ENCODE measurements at regions not wholly inside any gene's neighbourhood (a gene's known extent, or its start where the extent isn't known, plus 50 kb on each side); places are given as distances from the start of the nearest gene placed in this dataset.

- TF ChIP-seq SIN3A (IDR thresholded peaks at IDR 0.05; ENCODE audit: borderline replicate concordance, insufficient read depth, low read length) = no peak
- TF ChIP-seq POLR2AphosphoS5 (IDR thresholded peaks at IDR 0.05; ENCODE audit: low read depth, low read length) = no peak
- TF ChIP-seq REST (IDR thresholded peaks at IDR 0.05; ENCODE audit: insufficient read depth in 1 of 2, low read depth in 2 of 2, low read length in 2 of 2) = no peak
- no peak for TF ChIP-seq TAF1 (IDR thresholded peaks at IDR 0.05; ENCODE audit: borderline replicate concordance, insufficient read depth, low read length)
- no peak for TF ChIP-seq FOXP2 (optimal IDR thresholded peaks at IDR 0.05; ENCODE audit: borderline replicate concordance, extremely low read depth, extremely low read length, insufficient read depth)
These were observed 385.0 kb downstream of the CD83 start for GRCh38 chr6:14502551-14502950.

DNA sequence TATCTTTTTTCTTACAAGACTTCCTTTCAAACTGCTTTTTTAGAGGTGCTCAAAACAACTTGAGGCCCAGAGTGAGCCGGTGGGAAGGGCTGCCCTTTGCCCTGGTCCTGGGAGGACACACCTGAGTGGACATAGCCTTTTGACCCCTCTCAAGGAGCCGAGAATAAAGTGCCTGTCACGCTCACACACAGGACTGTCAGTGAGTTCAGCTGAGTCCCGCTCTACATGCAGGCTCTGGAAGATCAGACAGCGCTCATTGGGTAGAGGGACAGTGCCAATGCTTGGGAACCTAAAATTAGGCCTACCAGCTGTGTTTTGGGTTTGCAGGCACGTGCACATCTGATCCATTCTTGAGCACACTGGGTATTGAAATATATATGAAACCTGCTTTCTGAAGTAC lies 387.8 kb downstream of the CD83 start:
- TF ChIP-seq POLR2AphosphoS5 (IDR thresholded peaks at IDR 0.05; ENCODE audit: low read depth, low read length) (no peak), TAF1 (IDR thresholded peaks at IDR 0.05; ENCODE audit: borderline replicate concordance, insufficient read depth, low read length) (no peak)

DNA sequence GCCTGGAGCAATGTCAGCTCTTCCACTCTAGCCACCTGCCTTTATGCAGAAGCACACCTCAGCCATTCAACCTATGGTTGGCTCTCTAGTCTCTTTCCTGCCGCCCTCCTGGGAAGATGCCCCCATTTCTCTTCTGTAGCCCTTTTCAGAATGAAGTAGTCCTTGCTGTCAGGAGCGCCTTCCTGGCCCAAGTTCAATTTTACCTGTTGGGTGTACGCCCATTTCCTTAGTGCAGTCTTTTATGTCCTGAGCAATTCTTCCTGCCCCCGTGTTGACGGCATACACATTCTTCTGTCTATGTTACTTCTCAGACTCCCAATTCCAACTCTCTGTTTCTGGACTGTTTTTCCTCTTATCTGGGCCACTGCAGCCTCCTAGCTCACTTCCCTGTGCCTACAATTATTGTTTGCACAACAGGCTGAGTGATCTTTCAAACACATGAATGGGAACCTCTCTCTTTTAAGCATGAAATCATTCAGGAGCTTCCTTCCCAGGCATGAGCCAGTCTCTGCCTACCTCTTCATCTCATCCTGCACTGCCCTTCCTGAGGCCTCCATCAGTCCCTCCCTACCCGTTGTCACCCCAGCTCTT lies 389.2 kb downstream of the CD83 start:
- TF ChIP-seq FOXP2 (optimal IDR thresholded peaks at IDR 0.05; ENCODE audit: borderline replicate concordance, extremely low read depth, extremely low read length, insufficient read depth) (no peak), REST (IDR thresholded peaks at IDR 0.05; ENCODE audit: insufficient read depth in 1 of 2, low read depth in 2 of 2, low read length in 2 of 2) (no peak)

DNA sequence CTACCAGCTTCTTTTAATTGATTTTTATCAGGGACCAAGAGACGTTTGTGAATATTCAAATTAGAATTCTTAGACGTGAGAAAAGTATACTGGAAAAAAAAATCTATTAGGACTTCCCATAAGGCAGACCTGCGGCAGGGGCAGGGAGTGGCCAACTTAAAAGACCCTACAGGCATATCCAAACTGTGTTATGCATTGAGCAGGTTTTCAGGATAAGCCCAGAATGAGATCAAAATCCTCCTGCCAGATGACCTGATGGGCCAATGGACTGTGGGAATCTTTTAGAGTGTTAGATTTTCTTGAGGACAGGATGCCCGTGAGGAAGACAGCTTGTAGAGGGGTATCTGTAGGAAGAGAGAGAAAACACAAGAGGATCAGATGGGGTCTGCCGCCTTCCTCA lies 391.5 kb downstream of the CD83 start:
- TF ChIP-seq SIN3A (IDR thresholded peaks at IDR 0.05; ENCODE audit: borderline replicate concordance, insufficient read depth, low read length) (no peak), FOXP2 (optimal IDR thresholded peaks at IDR 0.05; ENCODE audit: borderline replicate concordance, extremely low read depth, extremely low read length, insufficient read depth) (no peak), REST (IDR thresholded peaks at IDR 0.05; ENCODE audit: insufficient read depth in 1 of 2, low read depth in 2 of 2, low read length in 2 of 2) (no peak), TAF1 (IDR thresholded peaks at IDR 0.05; ENCODE audit: borderline replicate concordance, insufficient read depth, low read length) (no peak), POLR2AphosphoS5 (IDR thresholded peaks at IDR 0.05; ENCODE audit: low read depth, low read length) (no peak)

- TF ChIP-seq FOXP2 (optimal IDR thresholded peaks at IDR 0.05; ENCODE audit: borderline replicate concordance, extremely low read depth, extremely low read length, insufficient read depth) (no peak), TAF1 (IDR thresholded peaks at IDR 0.05; ENCODE audit: borderline replicate concordance, insufficient read depth, low read length) (no peak), POLR2AphosphoS5 (IDR thresholded peaks at IDR 0.05; ENCODE audit: low read depth, low read length) (no peak), REST (IDR thresholded peaks at IDR 0.05; ENCODE audit: insufficient read depth in 1 of 2, low read depth in 2 of 2, low read length in 2 of 2) (no peak), SIN3A (IDR thresholded peaks at IDR 0.05; ENCODE audit: borderline replicate concordance, insufficient read depth, low read length) (no peak)
These were observed 392.5 kb downstream of the CD83 start for GRCh38 chr6:14510038-14510437.
